VCaP (cell line): ENCODE measurements at regions not wholly inside any gene's neighbourhood (a gene's known extent, or its start where the extent isn't known, plus 50 kb on each side); places are given as distances from the start of the nearest gene placed in this dataset.
"Not testable (repeated sequence)": the region's sequence is repeated elsewhere in the genome, so short reads cannot be mapped to it uniquely, and the experiment has no call there.

Experiments
- H3K27ac ChIP-seq: fragments of 450-650 bp; 2 replicates; pipeline ENCODE4 v1.5.1; 2017
- TF ChIP-seq, protein P1 (sequence below): fragments of 450-650 bp; conservative IDR thresholded peaks from 2 replicates; pipeline ENCODE4 v1.5.1; 2017; ENCODE audit warnings: mild to moderate bottlenecking, moderate library complexity

- no peak overlapping the region for H3K27ac ChIP-seq
- TF ChIP-seq, protein P1, sequence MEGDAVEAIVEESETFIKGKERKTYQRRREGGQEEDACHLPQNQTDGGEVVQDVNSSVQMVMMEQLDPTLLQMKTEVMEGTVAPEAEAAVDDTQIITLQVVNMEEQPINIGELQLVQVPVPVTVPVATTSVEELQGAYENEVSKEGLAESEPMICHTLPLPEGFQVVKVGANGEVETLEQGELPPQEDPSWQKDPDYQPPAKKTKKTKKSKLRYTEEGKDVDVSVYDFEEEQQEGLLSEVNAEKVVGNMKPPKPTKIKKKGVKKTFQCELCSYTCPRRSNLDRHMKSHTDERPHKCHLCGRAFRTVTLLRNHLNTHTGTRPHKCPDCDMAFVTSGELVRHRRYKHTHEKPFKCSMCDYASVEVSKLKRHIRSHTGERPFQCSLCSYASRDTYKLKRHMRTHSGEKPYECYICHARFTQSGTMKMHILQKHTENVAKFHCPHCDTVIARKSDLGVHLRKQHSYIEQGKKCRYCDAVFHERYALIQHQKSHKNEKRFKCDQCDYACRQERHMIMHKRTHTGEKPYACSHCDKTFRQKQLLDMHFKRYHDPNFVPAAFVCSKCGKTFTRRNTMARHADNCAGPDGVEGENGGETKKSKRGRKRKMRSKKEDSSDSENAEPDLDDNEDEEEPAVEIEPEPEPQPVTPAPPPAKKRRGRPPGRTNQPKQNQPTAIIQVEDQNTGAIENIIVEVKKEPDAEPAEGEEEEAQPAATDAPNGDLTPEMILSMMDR: no peak
Measured at GRCh38 chr11:92460213-92460612, 235.6 kb downstream of the FAT3 start.

- no peak overlapping the region for H3K27ac ChIP-seq
- TF ChIP-seq, protein P1: no peak
Measured at GRCh38 chr11:92461447-92461846, 236.8 kb downstream of the FAT3 start.

DNA sequence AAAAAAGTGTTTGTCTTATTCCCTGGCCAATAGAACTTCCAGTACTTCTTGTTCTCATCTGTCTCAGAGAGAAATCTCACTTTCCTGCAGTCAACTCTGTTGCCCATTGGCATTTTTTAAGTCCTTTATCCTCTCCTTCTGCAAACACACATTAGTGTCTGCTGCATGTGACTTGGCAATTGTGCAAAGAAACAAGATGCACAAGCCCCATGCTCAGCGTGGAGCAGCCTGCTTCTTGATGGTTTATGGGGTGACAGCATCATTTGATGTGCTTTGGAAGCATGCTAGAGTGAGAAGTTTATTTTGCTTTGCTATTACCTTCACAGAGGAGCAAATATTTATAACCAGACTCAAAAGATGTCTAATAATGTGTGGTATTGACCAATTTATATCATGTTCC lies 238.2 kb downstream of the FAT3 start:
- no peak overlapping the region for H3K27ac ChIP-seq
- TF ChIP-seq, protein P1: no peak

DNA sequence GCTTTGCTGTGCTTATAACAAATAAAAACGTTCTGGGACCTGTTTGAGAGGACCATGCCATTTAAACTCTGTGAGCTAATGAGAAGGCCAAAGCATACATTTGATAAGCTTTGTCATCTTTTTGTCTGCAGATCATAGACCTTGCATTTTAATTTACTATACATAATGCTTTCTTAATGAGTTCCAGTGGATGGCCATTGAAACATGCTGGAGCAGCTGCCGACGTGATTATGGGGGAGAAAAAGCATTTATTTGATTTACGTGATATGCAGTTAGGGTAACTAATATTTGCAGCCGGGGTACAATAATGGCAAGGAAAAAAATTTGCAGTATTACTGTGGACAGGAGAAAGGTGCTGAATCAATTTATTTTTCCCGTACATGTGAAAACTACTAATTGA lies 240.2 kb downstream of the FAT3 start:
- TF ChIP-seq, protein P1: no peak
- no peak overlapping the region for H3K27ac ChIP-seq

DNA sequence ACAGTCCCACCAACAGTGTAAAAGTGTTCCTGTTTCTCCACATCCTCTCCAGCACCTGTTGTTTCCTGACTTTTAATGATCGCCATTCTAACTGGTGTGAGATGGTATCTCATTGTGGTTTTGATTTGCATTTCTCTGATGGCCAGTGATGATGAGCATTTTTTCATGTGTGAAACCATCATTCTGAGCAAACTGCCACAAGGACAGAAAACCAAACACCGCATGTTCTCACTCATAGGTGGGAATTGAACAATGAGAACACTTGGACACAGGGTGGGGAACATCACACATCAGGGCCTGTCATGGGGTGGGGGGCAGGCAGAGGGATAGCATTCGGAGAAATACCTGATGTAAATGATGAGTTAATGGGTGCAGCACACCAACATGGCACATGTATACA lies 240.8 kb downstream of the FAT3 start:
- H3K27ac ChIP-seq: not testable (repeated sequence)

GRCh38 chr11:92473736-92474135 lies 249.1 kb downstream of the FAT3 start:
- no peak overlapping the region for H3K27ac ChIP-seq
- TF ChIP-seq, protein P1: no peak

GRCh38 chr11:92475316-92475715 lies 250.7 kb downstream of the FAT3 start:
- no peak overlapping the region for H3K27ac ChIP-seq
- TF ChIP-seq, protein P1: no peak

DNA sequence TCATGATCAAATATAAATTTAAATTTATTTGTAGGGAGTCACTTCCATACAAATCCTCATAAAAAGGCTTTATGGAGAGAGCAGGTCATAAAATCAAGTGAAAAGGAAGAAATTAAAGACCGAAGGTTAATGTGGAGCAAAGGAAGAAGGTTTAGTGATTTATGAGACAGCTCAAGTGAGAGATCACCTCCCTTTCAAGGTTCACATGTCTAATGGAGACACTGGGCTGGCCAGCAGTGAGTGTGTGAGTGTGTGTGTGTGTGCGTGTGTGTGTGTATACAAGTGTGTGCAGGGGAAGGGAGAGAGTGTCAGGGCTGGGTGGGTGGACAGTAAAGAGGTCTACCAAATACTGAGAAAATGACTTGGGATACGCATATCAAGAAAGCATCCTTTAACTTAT lies 251.2 kb downstream of the FAT3 start:
- no peak overlapping the region for H3K27ac ChIP-seq
- TF ChIP-seq, protein P1: no peak
